HG02885 (cell line): ENCODE measurements at regions not wholly inside any gene's neighbourhood (a gene's known extent, or its start where the extent isn't known, plus 50 kb on each side); places are given as distances from the start of the nearest gene placed in this dataset.

Source experiments
- ATAC-seq: cut with Tn5 transposase; IDR thresholded peaks from one replicate; pipeline ENCODE4 v1.9.1; 2021; ENCODE audit warnings: mild to moderate bottlenecking; ENCODE audit not compliant: unreplicated experiment, poor library complexity

DNA sequence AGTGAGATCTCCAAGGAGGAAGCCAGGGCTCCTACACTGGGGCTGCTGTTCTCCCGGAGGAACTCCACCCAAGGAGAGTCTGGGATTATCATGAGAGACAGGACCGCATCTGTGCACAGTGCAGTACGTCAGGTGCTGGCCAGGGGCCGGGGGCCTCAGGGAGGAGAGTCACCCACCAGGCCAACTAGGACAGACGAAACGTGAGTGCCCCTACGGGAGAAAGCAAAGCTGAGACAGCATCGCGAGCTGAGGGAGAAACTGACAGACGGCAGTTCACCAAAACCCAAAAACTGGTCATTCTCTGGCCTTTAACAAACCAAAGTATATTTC is 273.4 kb downstream of the BRD1 start:
- no peak for ATAC-seq

DNA sequence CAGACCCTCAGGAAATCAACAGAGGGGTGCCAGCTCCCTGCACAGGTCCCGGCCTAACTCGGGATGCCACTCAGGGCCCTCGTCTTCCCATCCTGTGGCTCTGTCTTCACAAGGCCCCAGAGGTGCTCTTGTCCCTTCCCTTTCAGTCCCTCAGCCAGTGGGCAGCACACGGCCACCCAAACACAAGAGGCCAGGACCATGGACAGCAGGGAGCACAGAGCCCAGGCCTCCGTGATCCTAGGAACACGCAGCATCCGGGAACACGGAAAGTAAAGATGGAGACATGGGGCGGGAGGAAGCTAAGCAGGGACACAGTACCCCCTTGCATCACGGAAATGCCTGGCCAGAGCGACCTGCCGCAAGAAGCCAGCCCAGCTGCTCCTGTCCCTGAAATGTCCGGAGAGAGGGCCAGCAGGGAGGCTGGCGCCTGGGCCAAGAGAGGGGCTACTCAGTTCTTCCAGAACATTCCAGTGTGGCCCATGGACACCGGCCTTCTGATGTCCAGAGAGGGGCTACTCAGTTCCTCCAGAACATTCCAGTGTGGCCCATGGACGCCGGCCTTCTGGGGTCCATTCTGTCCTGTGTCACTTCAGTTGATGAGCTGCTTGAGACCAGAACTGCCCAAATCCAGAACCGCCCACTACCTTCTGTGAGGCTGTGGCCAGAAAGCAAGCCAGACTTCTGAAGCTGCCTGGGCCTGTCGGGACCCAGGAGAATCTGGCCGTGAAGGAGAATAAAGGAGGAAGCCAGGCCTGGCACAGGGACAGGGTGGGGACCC is 274.0 kb downstream of the BRD1 start:
- no peak for ATAC-seq

DNA sequence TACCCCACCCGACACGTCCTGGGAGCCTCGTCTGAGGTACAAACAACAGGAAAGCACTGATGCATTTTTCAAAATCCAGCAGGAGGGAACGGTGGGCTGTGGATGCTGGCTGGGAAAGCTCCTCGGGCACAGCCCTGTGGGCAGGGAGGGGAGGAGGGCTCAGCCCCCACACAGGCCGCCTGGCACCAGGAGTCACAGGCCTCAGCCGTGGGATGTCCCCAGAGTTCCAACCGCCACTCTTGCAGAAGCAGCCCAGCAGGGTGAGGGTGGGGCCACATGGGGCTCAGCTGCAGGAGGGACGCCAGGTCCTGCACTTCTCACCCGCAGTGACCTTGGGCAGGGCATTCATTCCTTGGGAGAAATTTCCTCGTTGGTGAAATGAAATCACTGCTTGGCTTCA is 274.6 kb downstream of the BRD1 start:
- ATAC-seq, result no peak

DNA sequence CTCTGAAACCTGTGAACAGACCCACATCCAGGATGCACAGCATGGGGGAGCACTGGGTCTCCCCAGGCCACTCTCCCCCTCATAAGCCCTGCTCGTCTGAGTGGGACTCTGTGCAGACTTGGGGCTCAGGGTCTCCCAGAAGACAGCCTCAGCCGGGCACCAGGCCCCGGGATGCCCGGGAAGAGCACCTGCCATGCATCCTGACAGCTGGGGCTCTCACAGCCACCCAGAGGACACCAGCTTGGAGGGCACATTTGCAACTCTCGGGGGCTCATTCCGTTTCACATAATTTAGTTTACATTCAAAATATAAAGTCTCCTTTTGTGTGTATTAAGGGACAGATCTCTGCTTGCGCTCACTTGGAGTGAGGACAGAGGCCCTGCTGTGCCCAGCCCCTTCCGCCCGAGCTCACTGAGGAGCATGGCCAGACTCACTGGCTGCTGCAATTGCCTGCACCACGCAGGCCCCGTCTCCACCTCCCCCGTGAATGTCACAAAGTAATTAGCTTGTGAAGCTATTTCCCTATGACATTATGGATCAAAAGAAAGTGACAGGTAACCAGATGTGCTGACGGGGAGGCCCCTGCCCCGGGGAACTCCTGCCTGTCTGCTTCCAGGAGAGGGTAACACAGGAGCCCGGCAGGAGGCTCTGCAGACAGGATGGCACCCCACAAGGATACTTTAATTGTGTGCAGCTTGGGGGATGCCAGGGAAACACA is 275.6 kb downstream of the BRD1 start:
- no peak for ATAC-seq

DNA sequence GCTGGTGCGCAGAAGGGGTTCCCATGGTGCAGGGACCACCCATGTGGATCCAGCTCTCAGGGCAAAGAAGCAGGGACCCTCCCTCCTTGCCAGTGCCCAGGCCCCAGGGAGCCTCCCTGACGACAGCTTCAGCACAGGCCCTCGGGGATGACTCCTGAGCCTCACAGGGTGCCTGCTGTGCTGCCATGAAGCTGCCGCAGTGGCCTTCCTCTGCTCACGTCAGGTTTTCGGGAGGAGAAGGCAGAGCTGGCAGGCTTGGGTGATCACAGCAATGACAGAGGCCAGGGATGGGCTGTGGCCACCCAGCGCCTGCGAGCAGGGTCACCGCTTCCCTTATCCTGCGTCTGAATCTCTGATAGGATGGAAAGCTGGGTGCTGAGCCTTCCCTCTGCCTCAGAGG is 276.2 kb downstream of the BRD1 start:
- ATAC-seq, result no peak

DNA sequence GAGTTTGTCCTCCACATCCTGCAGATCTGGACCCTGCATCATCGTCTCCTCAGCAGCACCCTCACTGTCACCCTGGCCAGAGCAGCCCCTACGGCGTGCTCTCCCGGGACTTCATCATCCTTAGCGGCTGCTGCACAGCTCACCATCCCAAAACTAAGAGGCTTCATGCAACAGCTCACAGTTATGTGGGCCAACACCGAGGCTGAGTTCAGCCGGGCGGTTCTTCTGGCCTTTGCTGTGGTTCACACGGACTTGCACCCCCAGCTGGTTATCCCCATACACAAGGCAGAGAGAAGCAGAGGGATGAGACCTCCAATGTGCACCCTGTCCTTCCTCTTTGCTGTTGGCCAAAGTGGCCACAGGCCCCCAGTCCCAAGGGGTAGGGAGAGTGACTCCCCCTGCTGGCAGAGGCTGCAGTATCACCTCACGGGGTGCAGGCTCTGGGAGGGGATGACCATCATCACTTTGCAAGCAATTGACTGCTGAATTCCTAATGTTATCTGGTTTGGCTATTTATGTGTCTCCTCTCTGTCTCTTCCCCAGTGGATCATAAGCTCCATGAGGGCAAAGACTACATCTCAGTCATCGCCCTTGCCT is 276.8 kb downstream of the BRD1 start:
- no peak for ATAC-seq

DNA sequence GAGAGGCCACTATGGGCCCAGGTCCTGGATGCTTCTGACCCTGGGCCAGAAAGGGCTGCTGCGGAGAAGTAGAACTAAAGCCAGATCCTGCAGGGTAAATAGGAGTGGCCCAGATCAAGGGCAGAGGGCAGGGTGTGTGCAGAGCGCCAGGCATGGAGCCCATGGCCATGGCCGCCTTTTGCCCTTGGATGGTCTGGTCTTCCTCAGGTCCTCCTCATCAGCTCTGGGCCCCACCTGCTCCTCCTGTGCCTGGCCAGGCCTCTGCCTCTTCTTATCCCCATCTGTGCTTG is 277.6 kb downstream of the BRD1 start:
- ATAC-seq, result no peak

DNA sequence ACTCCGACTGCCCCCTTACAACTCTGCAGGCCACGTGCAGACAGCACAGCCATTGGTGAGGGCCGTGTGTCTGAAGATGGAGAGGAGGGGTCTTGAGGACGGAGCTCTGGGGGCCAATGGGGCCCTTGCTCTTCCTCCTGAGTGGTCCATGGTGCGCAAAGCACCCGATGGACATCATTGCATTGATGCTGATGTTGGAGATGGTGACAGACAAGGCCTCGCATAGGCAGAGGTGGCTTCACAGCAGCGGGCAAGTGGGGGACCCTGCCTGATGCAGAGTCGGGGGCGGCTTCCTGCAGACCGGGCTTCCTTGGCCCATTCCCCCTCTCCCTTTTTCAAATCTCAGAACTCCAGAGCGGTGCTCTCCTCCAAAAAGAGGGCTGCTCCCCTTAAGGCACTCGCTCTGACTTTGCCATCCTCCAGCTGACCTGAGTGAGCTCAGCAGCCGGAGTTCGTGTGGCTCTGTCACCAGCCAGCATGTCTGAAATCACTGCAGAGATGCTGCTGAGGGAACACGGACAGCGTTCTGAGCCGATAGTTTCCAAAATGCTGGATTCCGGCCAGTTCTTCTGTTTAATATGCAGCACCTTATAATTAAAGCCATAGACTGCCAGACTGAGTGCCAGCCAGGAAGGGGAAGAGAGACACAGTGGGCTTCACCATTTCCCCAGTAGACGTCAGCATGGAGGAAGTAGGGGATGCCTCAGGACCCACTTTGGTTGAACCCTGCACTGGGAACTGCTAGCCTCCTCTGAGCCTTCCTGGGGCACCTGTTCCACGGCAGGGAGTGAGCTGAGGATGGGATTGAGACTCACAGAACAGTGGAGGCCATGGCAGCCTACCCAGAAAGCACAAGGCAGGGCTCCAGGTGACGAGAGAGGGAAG is 278.2 kb downstream of the BRD1 start:
- no peak for ATAC-seq

DNA sequence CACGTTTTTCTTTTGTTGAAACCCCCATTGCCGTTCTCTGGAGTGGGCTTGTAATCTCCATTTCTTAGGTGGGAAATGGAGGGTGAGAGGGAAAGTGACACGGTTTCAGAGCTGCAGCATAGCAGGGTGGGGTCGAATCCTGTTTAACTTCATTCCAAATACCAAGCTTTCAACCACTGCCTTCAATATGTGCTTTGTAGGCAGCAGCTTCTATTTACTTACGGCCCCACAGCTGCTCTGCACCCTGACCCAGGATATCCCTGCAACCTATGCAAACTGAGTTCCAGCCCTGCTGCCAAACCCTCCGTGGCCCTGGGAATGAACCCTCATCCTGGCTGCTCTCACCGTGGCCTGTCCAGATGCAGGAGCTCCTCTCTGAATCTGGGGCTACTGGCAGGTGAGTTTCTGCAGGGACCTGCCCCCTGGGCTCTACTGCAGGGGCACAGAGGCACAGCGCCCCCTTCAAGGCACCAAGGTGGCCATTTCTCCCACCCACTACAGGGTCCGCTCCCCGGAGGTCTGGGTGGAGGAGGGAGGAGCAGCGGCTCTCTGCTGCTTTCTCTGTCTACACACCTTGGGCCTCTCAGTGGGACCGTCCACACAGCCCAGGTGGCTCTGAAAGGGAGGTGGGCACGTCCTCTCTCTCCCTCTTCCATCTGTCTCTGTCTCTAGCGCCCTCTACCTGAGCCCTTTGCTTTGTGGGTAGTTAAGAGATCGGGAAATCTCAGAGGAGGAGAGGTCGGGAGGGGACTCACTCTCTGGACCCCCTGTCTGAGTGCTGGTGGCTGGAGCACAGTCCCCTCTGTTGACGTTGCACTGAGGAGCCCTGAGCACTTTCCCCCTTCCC is 279.1 kb downstream of the BRD1 start:
- ATAC-seq, result no peak

DNA sequence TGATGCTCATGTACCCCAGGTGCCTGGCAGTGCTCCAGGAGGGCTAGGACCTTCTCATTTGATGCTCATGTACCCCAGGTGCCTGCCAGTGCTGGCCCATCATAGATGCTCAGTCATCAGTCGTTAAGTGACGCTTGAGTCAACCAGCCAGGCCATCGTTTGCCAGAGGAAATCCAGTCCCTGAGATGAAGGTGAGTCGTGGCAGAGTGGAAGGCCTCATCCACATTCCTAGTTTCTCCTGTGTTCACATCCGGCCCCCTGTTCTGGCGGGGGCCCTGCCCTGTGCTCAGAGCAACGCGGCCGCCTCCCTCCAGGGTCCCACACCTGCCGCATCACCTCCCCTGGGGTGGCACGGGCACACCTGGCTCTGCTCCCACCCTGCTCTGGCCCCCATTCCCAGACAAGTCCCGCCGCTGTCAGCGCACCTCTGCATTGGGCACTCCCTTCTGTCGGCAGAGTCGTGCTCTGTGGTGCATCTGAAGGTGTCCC is 279.9 kb downstream of the BRD1 start:
- no peak for ATAC-seq

DNA sequence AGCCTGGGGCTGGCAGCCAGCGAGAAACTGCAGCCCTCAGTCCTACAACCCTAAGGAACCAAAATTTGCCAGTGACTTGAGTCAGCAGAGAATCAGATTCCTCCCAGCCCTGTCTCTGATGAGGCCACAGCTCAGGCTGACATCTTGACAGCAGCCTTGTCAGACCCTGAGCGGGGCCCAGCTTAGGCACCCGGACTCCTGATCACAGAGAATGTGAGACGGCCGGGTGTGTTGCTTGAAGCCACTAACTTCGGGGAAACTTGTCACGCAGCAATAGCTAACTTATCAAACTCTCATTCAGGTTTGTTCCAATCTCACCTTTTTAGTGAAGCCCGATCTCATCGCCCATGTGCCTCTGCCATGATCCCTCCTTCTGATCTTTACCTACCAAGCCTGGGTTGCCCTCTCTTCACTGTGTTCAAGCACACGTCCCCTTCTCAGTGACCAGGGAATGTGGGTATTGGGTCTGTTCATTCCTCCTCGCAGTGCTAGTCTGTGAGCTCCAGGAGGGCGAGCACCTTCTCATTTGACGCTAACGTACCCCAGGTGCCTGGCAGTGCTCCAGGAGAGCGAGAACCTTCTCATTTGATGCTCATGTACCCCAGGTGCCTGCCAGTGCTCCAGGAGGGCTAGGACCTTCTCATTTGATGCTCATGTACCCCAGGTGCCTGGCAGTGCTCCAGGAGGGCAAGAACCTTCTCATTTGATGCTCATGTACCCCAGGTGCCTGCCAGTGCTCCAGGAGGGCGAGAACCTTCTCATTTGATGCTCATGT is 280.7 kb downstream of the BRD1 start:
- ATAC-seq, result no peak

DNA sequence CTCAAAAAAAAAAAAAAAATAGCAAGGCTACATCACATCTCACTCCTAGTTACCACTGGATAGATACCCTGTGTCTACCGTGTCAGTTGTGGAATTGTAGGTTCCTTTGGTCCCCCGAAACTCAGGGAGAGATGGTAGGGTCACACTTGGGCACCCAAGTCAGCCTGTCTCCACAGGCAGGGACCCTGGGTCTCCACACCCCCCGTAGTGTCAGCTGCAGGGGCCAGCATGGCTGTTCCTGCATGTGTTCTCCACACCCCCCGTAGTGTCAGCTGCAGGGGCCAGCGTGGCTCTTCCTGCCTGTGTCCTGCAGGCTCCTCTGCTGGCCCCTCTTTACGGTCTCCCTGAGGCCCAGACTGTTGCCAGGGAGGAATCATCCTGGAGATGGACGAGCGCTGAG is 282.1 kb downstream of the BRD1 start:
- no peak for ATAC-seq

DNA sequence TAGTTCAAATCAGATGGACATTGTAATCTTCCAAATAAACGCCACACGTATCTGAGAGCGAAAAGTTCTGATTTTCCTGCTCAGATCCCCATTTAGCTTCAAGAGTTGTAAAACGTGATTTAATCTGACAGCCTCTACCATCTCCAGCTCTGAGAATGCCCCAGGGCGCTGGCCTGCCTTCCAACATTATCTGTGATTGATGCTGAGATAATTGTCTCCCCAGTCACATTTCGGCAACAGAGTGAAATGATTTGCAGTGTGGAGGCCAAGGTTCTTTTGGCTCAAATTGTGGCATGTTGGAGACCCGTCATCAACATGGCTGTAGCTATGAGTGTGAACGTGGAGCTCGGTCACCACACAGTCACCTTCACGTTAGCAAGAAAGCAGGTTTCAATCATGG is 283.4 kb downstream of the BRD1 start:
- no peak for ATAC-seq

DNA sequence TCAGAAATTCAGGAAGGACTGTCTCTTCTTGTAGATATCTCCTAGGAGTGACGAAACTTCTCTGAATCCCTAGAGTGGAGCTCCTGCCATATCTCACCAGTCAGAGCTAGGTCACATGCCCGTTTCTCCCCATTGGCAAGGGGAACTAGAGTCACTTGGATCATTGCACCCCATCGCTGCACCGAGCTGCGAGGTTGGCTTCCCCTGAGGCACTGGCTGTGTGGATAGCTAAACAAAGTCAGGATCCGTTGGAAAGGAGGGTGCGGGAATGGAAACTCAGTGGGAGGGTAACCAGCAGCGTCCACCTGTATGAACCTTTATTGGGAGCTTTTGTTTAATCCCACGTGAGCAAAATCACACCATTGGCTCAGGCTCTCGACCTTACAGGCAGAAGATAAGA is 283.8 kb downstream of the BRD1 start:
- ATAC-seq, result no peak

DNA sequence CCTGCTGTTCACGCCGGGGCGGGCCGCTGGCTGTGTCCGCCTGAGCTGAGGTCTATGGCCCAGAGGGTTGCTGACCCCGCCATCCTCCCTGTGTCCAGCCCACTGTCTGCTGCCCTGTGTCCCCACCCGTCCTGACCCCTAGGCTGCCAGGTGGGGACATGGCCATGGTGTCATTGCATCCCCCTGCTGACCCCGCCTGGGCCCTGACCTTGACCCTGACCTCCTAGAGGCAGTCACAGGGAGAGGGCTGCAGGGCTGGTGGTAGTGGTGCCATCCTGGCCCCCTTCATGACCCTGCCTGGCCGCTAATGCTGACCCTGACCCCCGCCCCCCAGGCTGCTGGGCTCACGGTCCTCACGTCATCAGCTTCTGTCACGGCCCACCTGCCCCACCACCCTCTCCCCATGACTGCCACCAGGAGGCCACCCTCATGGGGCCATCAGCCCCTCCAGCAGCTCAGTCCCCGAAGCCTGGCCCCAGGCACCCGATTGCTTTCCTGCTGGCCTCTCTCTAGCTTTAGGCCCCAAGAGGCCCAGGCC is 285.9 kb downstream of the BRD1 start:
- no peak for ATAC-seq

DNA sequence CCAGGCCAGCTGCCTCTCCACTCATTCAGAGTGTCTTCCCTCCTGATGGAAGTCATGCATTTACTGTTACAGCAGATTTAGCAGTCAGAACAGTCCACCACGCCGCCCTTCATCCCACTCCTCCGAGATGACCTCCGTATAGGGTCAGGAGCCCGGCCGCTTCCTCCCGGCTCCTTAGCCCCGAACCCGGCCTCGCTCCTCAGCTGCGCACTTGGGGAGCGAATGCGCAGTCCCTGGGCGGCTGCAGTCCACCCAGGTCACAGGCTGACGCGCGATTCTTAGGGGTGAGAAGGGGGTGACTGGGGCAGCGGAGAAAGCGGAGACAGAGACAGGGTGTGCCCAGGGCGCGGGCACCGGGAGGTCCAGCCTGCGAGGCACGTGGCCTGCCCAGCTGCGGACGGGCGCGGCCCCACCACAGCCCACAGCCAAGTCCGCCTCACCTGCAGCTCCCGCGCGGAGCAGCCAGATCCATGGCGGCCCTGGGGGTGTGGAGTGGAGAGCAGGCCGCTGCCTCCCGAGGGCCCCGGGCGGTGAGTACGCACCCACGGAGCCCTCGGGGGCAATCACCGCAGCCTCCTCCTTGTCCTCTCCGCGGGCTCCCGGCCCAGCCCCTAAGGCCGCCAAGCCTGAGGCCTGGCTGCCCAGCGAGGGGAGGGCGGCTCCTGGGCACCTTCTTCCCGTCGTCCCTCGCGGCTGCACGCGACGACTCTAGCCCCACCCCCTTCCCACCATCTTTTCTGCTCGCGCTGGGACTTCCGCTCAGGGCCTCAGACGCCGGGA is 286.6 kb downstream of the BRD1 start:
- ATAC-seq, result no peak

DNA sequence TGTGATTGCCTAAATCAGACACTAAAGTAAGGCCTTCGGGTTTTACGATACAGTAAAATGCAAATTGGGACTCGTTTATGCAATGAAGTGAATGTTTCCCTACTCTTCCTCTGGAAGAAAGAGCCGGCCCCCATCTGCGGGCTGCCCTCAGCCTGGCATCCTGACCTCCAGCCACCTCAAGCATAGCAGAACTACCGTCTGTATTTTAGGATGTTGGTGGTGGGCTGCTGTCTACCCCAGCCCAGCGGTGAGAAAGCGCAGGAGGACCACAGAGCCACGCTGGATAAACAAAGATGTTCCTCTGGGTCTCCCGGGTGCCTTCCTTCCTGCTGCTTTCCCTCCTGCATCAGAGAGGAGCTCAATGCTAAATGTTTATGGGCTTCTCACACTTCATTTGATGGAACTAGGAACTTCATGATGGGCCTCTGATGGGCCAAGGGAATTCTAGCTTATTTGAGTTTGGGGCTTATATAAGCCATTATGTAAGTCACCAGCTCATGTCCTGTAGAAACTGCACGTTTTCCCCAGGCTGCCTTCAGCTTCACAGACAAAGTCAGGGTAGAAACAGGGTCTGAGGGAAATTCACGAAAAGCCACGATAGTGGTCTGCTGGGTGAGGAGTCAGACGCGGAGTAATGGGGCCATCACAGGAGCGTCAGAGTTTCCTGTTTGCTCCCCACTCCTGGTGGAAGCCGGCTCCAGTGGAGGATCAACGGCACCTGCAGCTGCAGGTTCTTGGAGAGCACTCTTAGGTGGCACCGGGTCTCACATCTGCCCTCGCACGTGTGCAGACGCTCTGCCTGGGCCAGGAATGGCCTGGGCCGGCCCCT is 287.4 kb downstream of the BRD1 start:
- ATAC-seq, result no peak
